Liver (tissue), 8 donors: ENCODE measurements at regions not wholly inside any gene's neighbourhood (a gene's known extent, or its start where the extent isn't known, plus 50 kb on each side); places are given as distances from the start of the nearest gene placed in this dataset.

Experiments used
- DNase-seq: peaks from one replicate; pipeline ENCODE4 v3.0.0-alpha.2; 2017; ENCODE audit warnings: low spot score
- H3K27ac ChIP-seq, 2 donors: one replicate each; pipeline ENCODE4 v1.7.0; 2013; ENCODE audit warnings: inconsistent platforms in 2 of 2, low read length in 2 of 2, control low read depth in 1 of 2, low read depth in 1 of 2, mild to moderate bottlenecking in 1 of 2
- H3K27me3 ChIP-seq, 4 donors: one replicate each; pipeline versions ENCODE4 v1.6.1 to v1.7.0; 2013; ENCODE audit warnings: low read length in 3 of 4, inconsistent platforms in 1 of 4, mild to moderate bottlenecking in 1 of 4, moderate library complexity in 1 of 4; ENCODE audit not compliant: control insufficient read depth in 4 of 4, insufficient read depth in 4 of 4
- H3K36me3 ChIP-seq, 4 donors: one replicate each; pipeline versions ENCODE4 v1.6.1 to v1.7.0; 2013; ENCODE audit warnings: low read length in 3 of 4, mild to moderate bottlenecking in 3 of 4, low read depth in 1 of 4, moderate library complexity in 1 of 4; ENCODE audit not compliant: control insufficient read depth in 4 of 4, insufficient read depth in 3 of 4
- H3K4me1 ChIP-seq, 4 donors: one replicate each; pipeline versions ENCODE4 v1.6.1 to v1.7.0; 2013; ENCODE audit warnings: low read length in 3 of 4, mild to moderate bottlenecking in 3 of 4, moderate library complexity in 1 of 4; ENCODE audit not compliant: control insufficient read depth in 4 of 4, insufficient read depth in 4 of 4
- H3K4me3 ChIP-seq, 3 donors: one replicate each; pipeline versions ENCODE4 v1.6.1 to v1.7.0; 2013; ENCODE audit warnings: low read length in 3 of 3, control low read depth in 1 of 3, low read depth in 1 of 3, mild to moderate bottlenecking in 1 of 3
- H3K9ac ChIP-seq, 2 donors: one replicate each; pipeline ENCODE4 v1.7.0; 2013; ENCODE audit warnings: low read length in 2 of 2, mild to moderate bottlenecking in 2 of 2, moderate library complexity in 2 of 2, control low read depth in 1 of 2, low read depth in 1 of 2
- H3K9me3 ChIP-seq, 4 donors: one replicate each; pipeline versions ENCODE4 v1.6.1 to v1.7.0; 2013; ENCODE audit warnings: low read length in 3 of 4; ENCODE audit not compliant: control insufficient read depth in 4 of 4
- ATF3 ChIP-seq: IDR thresholded peaks from 2 replicates; pipeline ENCODE4 v1.6.1; 2016; ENCODE audit warnings: antibody characterized with exemption
- CTCF ChIP-seq: fragments of 150-350 bp; IDR thresholded peaks from 2 replicates; pipeline ENCODE4 v1.5.1; 2017; ENCODE audit warnings: improper control_type of control experiment, low read depth, low read length; ENCODE audit not compliant: missing input control
- EGR1 ChIP-seq, 2 donors: IDR thresholded peaks; 2 replicates each; pipeline ENCODE4 v1.6.1; 2016 to 2018; ENCODE audit warnings: antibody characterized with exemption in 2 of 2, low read depth in 2 of 2
- FOXA1 ChIP-seq: IDR thresholded peaks from 2 replicates; pipeline ENCODE4 v1.6.1; 2016; ENCODE audit warnings: antibody characterized with exemption
- FOXA2 ChIP-seq: IDR thresholded peaks from 2 replicates; pipeline ENCODE4 v1.6.1; 2016; ENCODE audit warnings: antibody characterized with exemption
- GABPA ChIP-seq, 2 donors: IDR thresholded peaks in 1 of 2; conservative IDR thresholded peaks in 1 of 2; 2 replicates each; pipeline ENCODE4 v1.6.1; 2016; ENCODE audit warnings: antibody characterized with exemption in 2 of 2, mild to moderate bottlenecking in 1 of 2, moderate library complexity in 1 of 2
- HNF4A ChIP-seq, 2 donors: conservative IDR thresholded peaks; 2 replicates each; pipeline ENCODE4 v1.6.1; 2016; ENCODE audit warnings: antibody characterized with exemption in 2 of 2, mild to moderate bottlenecking in 2 of 2
- HNF4G ChIP-seq: IDR thresholded peaks from 2 replicates; pipeline ENCODE4 v1.6.1; 2016; ENCODE audit warnings: antibody characterized with exemption
- JUND ChIP-seq, 2 donors: IDR thresholded peaks; 2 replicates each; pipeline ENCODE4 v1.6.1; 2016; ENCODE audit warnings: antibody characterized with exemption in 2 of 2
- MAX ChIP-seq: IDR thresholded peaks from 2 replicates; pipeline ENCODE4 v1.6.1; 2016; ENCODE audit warnings: antibody characterized with exemption
- NR2F2 ChIP-seq: IDR thresholded peaks from 2 replicates; pipeline ENCODE4 v1.6.1; 2016; ENCODE audit warnings: antibody characterized with exemption
- RAD21 ChIP-seq, 2 donors: IDR thresholded peaks; 2 replicates each; pipeline ENCODE4 v1.6.1; 2016; ENCODE audit warnings: antibody characterized with exemption in 2 of 2, mild to moderate bottlenecking in 2 of 2
- REST ChIP-seq: IDR thresholded peaks from 2 replicates; pipeline ENCODE4 v1.6.1; 2016; ENCODE audit warnings: antibody characterized with exemption, mild to moderate bottlenecking
- RXRA ChIP-seq, 2 donors: IDR thresholded peaks; 2 replicates each; pipeline ENCODE4 v1.6.1; 2017 to 2018; ENCODE audit warnings: antibody characterized with exemption in 2 of 2, mild to moderate bottlenecking in 1 of 2
- SP1 ChIP-seq: IDR thresholded peaks from 2 replicates; pipeline ENCODE4 v1.6.1; 2018; ENCODE audit warnings: antibody characterized with exemption, mild to moderate bottlenecking
- TAF1 ChIP-seq: conservative IDR thresholded peaks from 2 replicates; pipeline ENCODE4 v1.6.1; 2016; ENCODE audit warnings: antibody characterized with exemption, mild to moderate bottlenecking
- YY1 ChIP-seq: IDR thresholded peaks from 2 replicates; pipeline ENCODE4 v1.6.1; 2016; ENCODE audit warnings: antibody characterized with exemption, mild to moderate bottlenecking
- ZBTB33 ChIP-seq: IDR thresholded peaks from 2 replicates; pipeline ENCODE4 v1.6.1; 2016; ENCODE audit warnings: antibody characterized with exemption
- WGBS: extraction: QIAGEN DNeasy Blood & Tissue Kit; methylation state at CpG from one replicate; pipeline ENCODE4 v1.1.7; 2013; 5-methylcytosine and 5-hydroxymethylcytosine counted together
- donor health status: healthy.
- donor health status: healthy.
- donor health status: healthy.
- donor health status: healthy.
- donor health status: healthy.

GRCh38 chr6:140821196-140821595 is 1311.5 kb upstream of the GJE1 start:
- 75% methylated on average over 3 of the region's 3 CpGs for WGBS

GRCh38 chr6:140817176-140817575 is 1315.5 kb upstream of the GJE1 start:
- DNase-seq: no peak
- no peaks in the 10 kb centered on the region for H3K27me3 ChIP-seq
- TF ChIP-seq EGR1 (IDR thresholded peaks at IDR 0.05; ENCODE audit: low read depth in 2 of 2) (no peak), ATF3 (no peak), RAD21 (IDR thresholded peaks at IDR 0.05) (no peak), REST (no peak), YY1 (no peak), MAX (no peak), TAF1 (no peak), HNF4A (conservative IDR thresholded peaks at IDR 0.05) (no peak), JUND (IDR thresholded peaks at IDR 0.05) (no peak), FOXA1 (no peak), NR2F2 (no peak), FOXA2 (no peak), GABPA (IDR thresholded peaks at IDR 0.05 in 1 of 2, conservative IDR thresholded peaks at IDR 0.05 in 1 of 2) (no peak), CTCF (no peak), ZBTB33 (no peak), RXRA (IDR thresholded peaks at IDR 0.05) (no peak), SP1 (no peak), HNF4G (no peak)
- 75% methylated on average over 3 of the region's 3 CpGs for WGBS
- H3K4me1 ChIP-seq: no peaks in the 10 kb centered on the region
- no peak overlapping the region for H3K9ac ChIP-seq
- H3K27ac ChIP-seq: no peak overlapping the region
- H3K36me3 ChIP-seq: no peaks in the 10 kb centered on the region
- H3K4me3 ChIP-seq: no peak overlapping the region
- no peaks in the 10 kb centered on the region for H3K9me3 ChIP-seq

More at GRCh38 chr6:140821196-140821595, 1311.5 kb upstream of the GJE1 start:
- Histone ChIP-seq H3K27me3 (no peaks in the 10 kb centered on the region), H3K4me1 (no peaks in the 10 kb centered on the region), H3K36me3 (no peaks in the 10 kb centered on the region), H3K9me3 (no peaks in the 10 kb centered on the region), H3K4me3 (no peak overlapping the region), H3K27ac (no peak overlapping the region), H3K9ac (no peak overlapping the region)
- TF ChIP-seq FOXA2: no peak
- TF ChIP-seq ZBTB33: no peak
- DNase-seq: no peak
